ENCODE measurements at regions not wholly inside any gene's neighbourhood (a gene's known extent, or its start where the extent isn't known, plus 50 kb on each side); places are given as distances from the start of the nearest gene placed in this dataset.

DNA sequence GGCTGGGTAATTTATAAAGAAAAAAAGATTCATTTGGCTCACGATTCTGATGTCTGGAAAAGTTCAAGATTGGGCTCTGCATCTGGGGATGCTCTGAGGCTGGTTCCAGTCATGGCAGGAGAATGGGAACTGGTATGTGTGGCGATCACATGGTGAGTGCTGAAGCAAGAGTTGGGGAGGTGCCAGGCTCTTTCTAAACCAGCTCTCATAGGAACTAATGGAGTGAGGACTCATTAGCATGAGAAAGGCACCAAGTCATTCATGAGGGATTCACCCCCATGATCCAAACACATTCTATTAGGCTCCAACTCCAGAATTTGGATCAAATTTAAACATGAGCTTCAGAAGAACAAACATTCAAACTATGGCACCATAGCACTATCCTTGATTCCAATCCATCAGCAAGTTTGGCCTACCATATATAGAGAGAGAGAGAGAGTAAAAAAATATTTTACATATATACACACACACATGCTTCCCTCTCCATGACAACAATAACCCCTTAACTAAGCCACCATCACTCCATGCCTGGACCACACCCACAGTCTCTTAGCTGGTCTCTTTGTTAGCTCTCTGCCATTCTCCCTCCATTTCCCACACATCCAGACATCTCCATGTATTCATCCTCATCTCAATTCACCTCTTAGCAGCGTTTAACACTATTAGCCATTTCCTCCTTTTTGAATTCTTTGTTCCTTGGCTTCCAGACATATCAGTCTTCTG lies 57.9 kb downstream of the NPY start:
- H3K36me3 Mint-ChIP-seq (ENCODE audit: low read depth, unreplicated experiment), result no peaks in the 10 kb centered on the region
- H3K4me3 Mint-ChIP-seq (ENCODE audit: unreplicated experiment), result no peak overlapping the region
- TF ChIP-seq, protein P1, sequence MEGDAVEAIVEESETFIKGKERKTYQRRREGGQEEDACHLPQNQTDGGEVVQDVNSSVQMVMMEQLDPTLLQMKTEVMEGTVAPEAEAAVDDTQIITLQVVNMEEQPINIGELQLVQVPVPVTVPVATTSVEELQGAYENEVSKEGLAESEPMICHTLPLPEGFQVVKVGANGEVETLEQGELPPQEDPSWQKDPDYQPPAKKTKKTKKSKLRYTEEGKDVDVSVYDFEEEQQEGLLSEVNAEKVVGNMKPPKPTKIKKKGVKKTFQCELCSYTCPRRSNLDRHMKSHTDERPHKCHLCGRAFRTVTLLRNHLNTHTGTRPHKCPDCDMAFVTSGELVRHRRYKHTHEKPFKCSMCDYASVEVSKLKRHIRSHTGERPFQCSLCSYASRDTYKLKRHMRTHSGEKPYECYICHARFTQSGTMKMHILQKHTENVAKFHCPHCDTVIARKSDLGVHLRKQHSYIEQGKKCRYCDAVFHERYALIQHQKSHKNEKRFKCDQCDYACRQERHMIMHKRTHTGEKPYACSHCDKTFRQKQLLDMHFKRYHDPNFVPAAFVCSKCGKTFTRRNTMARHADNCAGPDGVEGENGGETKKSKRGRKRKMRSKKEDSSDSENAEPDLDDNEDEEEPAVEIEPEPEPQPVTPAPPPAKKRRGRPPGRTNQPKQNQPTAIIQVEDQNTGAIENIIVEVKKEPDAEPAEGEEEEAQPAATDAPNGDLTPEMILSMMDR (IDR thresholded peaks at IDR 0.05; ENCODE audit: unreplicated experiment), result no peak
- H3K4me1 Mint-ChIP-seq (ENCODE audit: unreplicated experiment), result peaks cover 3% of the 10 kb centered on the region
- no peak overlapping the region for H3K27ac Mint-ChIP-seq (ENCODE audit: unreplicated experiment)
- no peaks in the 10 kb centered on the region for H3K9me3 Mint-ChIP-seq (ENCODE audit: unreplicated experiment)
- no peaks in the 10 kb centered on the region for H3K27me3 Mint-ChIP-seq (ENCODE audit: unreplicated experiment)
- no peak for DNase-seq (ENCODE audit: low spot score)

DNA sequence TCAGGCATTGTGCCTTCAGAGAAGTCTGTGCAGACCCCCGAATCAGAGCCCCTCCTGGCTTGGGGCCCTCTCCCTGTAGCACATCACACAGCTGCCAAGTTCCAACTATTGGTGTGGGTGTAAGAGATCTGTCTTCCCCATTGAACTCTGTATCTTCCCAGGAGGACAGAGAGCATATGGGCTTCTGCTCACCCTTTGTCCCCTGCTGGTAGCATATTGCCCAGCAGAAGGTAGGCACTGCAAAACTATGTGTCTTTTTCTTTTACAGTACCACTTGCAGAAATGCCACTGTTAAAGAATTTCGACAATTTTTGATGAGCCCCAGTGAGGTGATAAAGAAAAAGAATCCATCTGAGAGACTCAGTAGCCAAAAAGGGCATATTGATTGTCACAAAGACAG lies 59.6 kb downstream of the NPY start:
- TF ChIP-seq, protein P1 (IDR thresholded peaks at IDR 0.05; ENCODE audit: unreplicated experiment), result no peak

DNA sequence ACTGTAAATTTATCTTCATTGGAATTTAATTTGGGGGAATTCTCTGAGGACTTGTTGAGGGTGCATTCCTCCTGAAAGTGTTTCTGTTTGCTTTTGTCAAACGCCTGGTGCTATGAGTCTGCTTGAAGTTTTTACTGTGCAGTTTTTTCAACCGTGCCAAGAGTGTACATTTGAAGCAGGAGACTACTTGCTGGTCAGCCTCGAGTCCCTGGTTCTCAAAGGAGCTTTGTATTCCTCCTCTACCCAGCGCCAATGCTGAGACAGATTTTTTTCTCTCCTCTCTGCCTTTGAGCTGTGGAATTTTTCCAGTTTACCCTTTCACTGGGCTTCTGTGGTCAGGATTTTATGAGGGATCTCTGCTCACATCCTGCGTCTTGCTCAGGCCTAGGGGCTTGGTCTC lies 62.1 kb downstream of the NPY start:
- H3K27ac Mint-ChIP-seq (ENCODE audit: unreplicated experiment), result no peak overlapping the region
- TF ChIP-seq, protein P1 (IDR thresholded peaks at IDR 0.05; ENCODE audit: unreplicated experiment), result no peak
- DNase-seq (ENCODE audit: low spot score), result no peak
- H3K27me3 Mint-ChIP-seq (ENCODE audit: unreplicated experiment), result peaks cover 3% of the 10 kb centered on the region
- H3K9me3 Mint-ChIP-seq (ENCODE audit: unreplicated experiment), result no peaks in the 10 kb centered on the region
- no peaks in the 10 kb centered on the region for H3K4me1 Mint-ChIP-seq (ENCODE audit: unreplicated experiment)
- H3K36me3 Mint-ChIP-seq (ENCODE audit: low read depth, unreplicated experiment), result no peaks in the 10 kb centered on the region
- no peak overlapping the region for H3K4me3 Mint-ChIP-seq (ENCODE audit: unreplicated experiment)

More for the DNA sequence above, 59.6 kb downstream of the NPY start:
- H3K27me3 Mint-ChIP-seq (ENCODE audit: unreplicated experiment), result no peaks in the 10 kb centered on the region
- no peaks in the 10 kb centered on the region for H3K36me3 Mint-ChIP-seq (ENCODE audit: low read depth, unreplicated experiment)
- H3K4me1 Mint-ChIP-seq (ENCODE audit: unreplicated experiment), result no peaks in the 10 kb centered on the region
- DNase-seq (ENCODE audit: low spot score), result no peak
- H3K27ac Mint-ChIP-seq (ENCODE audit: unreplicated experiment), result no peak overlapping the region
- H3K9me3 Mint-ChIP-seq (ENCODE audit: unreplicated experiment), result no peaks in the 10 kb centered on the region
- no peak overlapping the region for H3K4me3 Mint-ChIP-seq (ENCODE audit: unreplicated experiment)

DNA sequence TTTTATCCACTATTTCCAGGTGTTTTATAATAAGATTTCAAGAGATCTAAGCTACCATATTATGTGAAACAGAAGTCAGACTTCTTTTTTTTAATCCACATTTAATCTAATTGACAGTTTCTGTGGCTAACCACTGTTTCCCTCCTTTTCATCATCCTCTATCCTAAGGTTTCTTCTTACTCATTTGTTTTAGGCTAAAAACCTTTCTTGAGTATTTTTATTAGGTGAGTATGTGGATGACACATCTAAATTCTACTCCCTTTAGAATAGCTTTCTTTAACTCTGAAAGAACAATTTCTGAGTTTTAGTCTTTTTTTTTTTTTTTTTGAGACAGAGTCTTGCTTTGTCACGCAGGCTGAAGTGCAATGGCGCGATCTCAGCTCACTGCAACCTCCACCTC lies 62.7 kb downstream of the NPY start:
- H3K27me3 Mint-ChIP-seq (ENCODE audit: unreplicated experiment), result peaks cover 3% of the 10 kb centered on the region
- no peak overlapping the region for H3K27ac Mint-ChIP-seq (ENCODE audit: unreplicated experiment)
- no peak for DNase-seq (ENCODE audit: low spot score)
- no peaks in the 10 kb centered on the region for H3K4me1 Mint-ChIP-seq (ENCODE audit: unreplicated experiment)
- no peaks in the 10 kb centered on the region for H3K9me3 Mint-ChIP-seq (ENCODE audit: unreplicated experiment)
- TF ChIP-seq, protein P1 (IDR thresholded peaks at IDR 0.05; ENCODE audit: unreplicated experiment), result no peak
- H3K4me3 Mint-ChIP-seq (ENCODE audit: unreplicated experiment), result no peak overlapping the region
- no peaks in the 10 kb centered on the region for H3K36me3 Mint-ChIP-seq (ENCODE audit: low read depth, unreplicated experiment)

DNA sequence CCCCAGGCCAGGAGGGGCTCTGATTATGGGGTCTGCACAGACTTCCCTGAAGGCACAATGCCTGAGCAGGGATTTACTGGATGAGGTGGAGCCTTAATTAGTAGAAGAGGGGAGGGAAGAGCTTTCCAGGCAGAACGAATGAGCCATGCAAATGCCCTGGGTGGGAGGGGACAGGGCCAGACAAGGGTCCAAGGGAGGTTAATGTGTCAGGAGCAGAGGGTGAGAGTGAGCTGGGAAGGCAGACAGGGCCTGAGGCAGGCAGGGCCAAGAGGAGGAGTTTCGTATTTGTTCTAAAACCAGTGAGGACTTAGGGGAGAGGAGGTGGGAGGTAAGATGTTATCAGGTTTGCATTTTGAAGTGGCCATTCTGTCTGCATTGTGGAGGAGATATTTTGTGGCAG lies 65.3 kb downstream of the NPY start:
- DNase-seq (ENCODE audit: low spot score), result no peak
- Mint-ChIP-seq H3K27me3 (ENCODE audit: unreplicated experiment) (peaks cover 5% of the 10 kb centered on the region), H3K27ac (ENCODE audit: unreplicated experiment) (no peak overlapping the region), H3K4me1 (ENCODE audit: unreplicated experiment) (no peaks in the 10 kb centered on the region), H3K4me3 (ENCODE audit: unreplicated experiment) (no peak overlapping the region), H3K36me3 (ENCODE audit: low read depth, unreplicated experiment) (no peaks in the 10 kb centered on the region), H3K9me3 (ENCODE audit: unreplicated experiment) (no peaks in the 10 kb centered on the region)
- TF ChIP-seq, protein P1 (IDR thresholded peaks at IDR 0.05; ENCODE audit: unreplicated experiment), result no peak
